MCF 10A (cell line): ENCODE measurements at regions not wholly inside any gene's neighbourhood (a gene's known extent, or its start where the extent isn't known, plus 50 kb on each side); places are given as distances from the start of the nearest gene placed in this dataset.

Source experiments
- BruUV-seq: library from RNA; stranded (reverse); fragments of 400-500 nt; replicated peaks from 2 replicates; lab custom pipeline; 2021; lab: Mats Ljungman, UMichigan
- CTCF ChIA-PET: fragments of 300-600 bp; sonication (Branson Sonifier 250); formaldehyde crosslinking; extraction: SDS; loops from one replicate; lab custom pipeline; 2021; ENCODE audit warnings: antibody characterized with exemption, inconsistent platforms; lab: Yijun Ruan, JAX
- POLR2A ChIA-PET: fragments of 300-600, 350-650 bp; sonication (Branson Sonifier 250); formaldehyde crosslinking; extraction: SDS; loops from one replicate; lab custom pipeline; 2020; ENCODE audit warnings: antibody characterized with exemption, inconsistent platforms; lab: Yijun Ruan, JAX
- DNase-seq: peaks from one replicate; pipeline ENCODE4 v3.0.0-alpha.2; 2018; ENCODE audit not compliant: unreplicated experiment
- H3K27ac Mint-ChIP-seq: one replicate; pipeline ENCODE4 v1.8.0; 2022; ENCODE audit warnings: mild to moderate bottlenecking, low read depth, mixed read lengths; ENCODE audit not compliant: unreplicated experiment
- H3K27me3 Mint-ChIP-seq: one replicate; pipeline ENCODE4 v1.8.0; 2022; ENCODE audit warnings: mixed read lengths; ENCODE audit not compliant: insufficient read depth, unreplicated experiment
- H3K36me3 Mint-ChIP-seq: one replicate; pipeline ENCODE4 v1.8.0; 2022; ENCODE audit warnings: mild to moderate bottlenecking, moderate library complexity, mixed read lengths; ENCODE audit not compliant: insufficient read depth, unreplicated experiment
- H3K4me1 Mint-ChIP-seq: one replicate; pipeline ENCODE4 v1.8.0; 2022; ENCODE audit warnings: mixed read lengths; ENCODE audit not compliant: insufficient read depth, unreplicated experiment
- H3K4me3 Mint-ChIP-seq: one replicate; pipeline ENCODE4 v1.8.0; 2022; ENCODE audit warnings: mild to moderate bottlenecking, moderate library complexity, mixed read lengths; ENCODE audit not compliant: unreplicated experiment
- H3K9me3 Mint-ChIP-seq: one replicate; pipeline ENCODE4 v1.8.0; 2022; ENCODE audit warnings: mixed read lengths; ENCODE audit not compliant: unreplicated experiment
- CTCF ChIP-seq: fragments of 200-600 bp; IDR thresholded peaks from one replicate; pipeline ENCODE4 v1.8.0; 2022; ENCODE audit warnings: antibody characterized with exemption, mild to moderate bottlenecking; ENCODE audit not compliant: unreplicated experiment
- intact Hi-C: fragments of 100-400 bp; cut with micrococcal nuclease; formaldehyde crosslinking; loops from 2 replicates; pipeline ENCODE4 v1.14.1; 2022

- CTCF ChIA-PET: no interaction called here
- Mint-ChIP-seq H3K4me3 (no peak overlapping the region), H3K36me3 (no peaks in the 10 kb centered on the region), H3K27ac (peak overlapping the region; percentile 73), H3K4me1 (no peaks in the 10 kb centered on the region), H3K27me3 (peaks cover 9% of the 10 kb centered on the region), H3K9me3 (no peaks in the 10 kb centered on the region)
- POLR2A ChIA-PET: no interaction called here
- no TSS peak for BruUV-seq
- TF ChIP-seq CTCF: no peak
- intact Hi-C loops: no loop called here
- DNase-seq: no peak
Measured at GRCh38 chr5:101425339-101425859, 522.3 kb upstream of the ST8SIA4 start.

GRCh38 chr5:101424530-101425175, 521.6 kb upstream of the ST8SIA4 start:
- Mint-ChIP-seq H3K36me3 (no peaks in the 10 kb centered on the region), H3K27ac (peak overlapping the region; percentile 73), H3K9me3 (no peaks in the 10 kb centered on the region), H3K4me3 (no peak overlapping the region), H3K27me3 (peaks cover 9% of the 10 kb centered on the region), H3K4me1 (no peaks in the 10 kb centered on the region)
- no peak for TF ChIP-seq CTCF
- intact Hi-C loops: no loop called here
- ChIA-PET CTCF (interaction anchor here (0.5 kb wide), 1 partner anchor 46 kb away, joined by 3 read pairs; no protein-coding TSS in a partner anchor), POLR2A (no interaction called here)
- BruUV-seq: no TSS peak
- DNase-seq: peak; percentile 35

- H3K27ac Mint-ChIP-seq: no peak overlapping the region
- no peak for DNase-seq
- H3K4me3 Mint-ChIP-seq: no peak overlapping the region
- no peak for TF ChIP-seq CTCF
- no peaks in the 10 kb centered on the region for H3K9me3 Mint-ChIP-seq
- ChIA-PET CTCF (interaction anchor here (0.7 kb wide), 1 partner anchor 216 kb away, joined by 3 read pairs; no protein-coding TSS in a partner anchor), POLR2A (no interaction called here)
- no peaks in the 10 kb centered on the region for H3K36me3 Mint-ChIP-seq
- no peaks in the 10 kb centered on the region for H3K4me1 Mint-ChIP-seq
- intact Hi-C loops: no loop called here
- no peaks in the 10 kb centered on the region for H3K27me3 Mint-ChIP-seq
- no TSS peak for BruUV-seq
Measured at GRCh38 chr5:101418713-101419118, 515.6 kb upstream of the ST8SIA4 start.

GRCh38 chr5:101404531-101404930, 501.4 kb upstream of the ST8SIA4 start:
- no peaks in the 10 kb centered on the region for H3K9me3 Mint-ChIP-seq
- ChIA-PET CTCF (no interaction called here), POLR2A (no interaction called here)
- H3K27me3 Mint-ChIP-seq: peaks cover 11% of the 10 kb centered on the region
- H3K4me3 Mint-ChIP-seq: no peak overlapping the region
- intact Hi-C loops: no loop called here
- peaks cover 6% of the 10 kb centered on the region for H3K36me3 Mint-ChIP-seq
- no peak for DNase-seq
- H3K27ac Mint-ChIP-seq: no peak overlapping the region
- BruUV-seq: no TSS peak
- no peak for TF ChIP-seq CTCF
- no peaks in the 10 kb centered on the region for H3K4me1 Mint-ChIP-seq
